Testis (tissue), 2 donors: ENCODE measurements at regions not wholly inside any gene's neighbourhood (a gene's known extent, or its start where the extent isn't known, plus 50 kb on each side); places are given as distances from the start of the nearest gene placed in this dataset.

Experiments used
- POLR2A ChIP-seq: fragments of 450-650 bp; IDR thresholded peaks from one replicate; pipeline ENCODE4 v1.6.1; 2017; ENCODE audit warnings: antibody characterized with exemption, mild to moderate bottlenecking, moderate library complexity
- TF ChIP-seq, protein P1 (sequence below), 3 experiments: fragments of 450-650 bp in 2 of 3; fragments of 200-600 bp in 1 of 3; sonication (generic) in 1 of 3; IDR thresholded peaks; one replicate each; pipeline ENCODE4 v1.5.1; 2016 to 2019; ENCODE audit warnings: antibody characterized with exemption in 3 of 3, mild to moderate bottlenecking in 2 of 3, moderate library complexity in 1 of 3

DNA sequence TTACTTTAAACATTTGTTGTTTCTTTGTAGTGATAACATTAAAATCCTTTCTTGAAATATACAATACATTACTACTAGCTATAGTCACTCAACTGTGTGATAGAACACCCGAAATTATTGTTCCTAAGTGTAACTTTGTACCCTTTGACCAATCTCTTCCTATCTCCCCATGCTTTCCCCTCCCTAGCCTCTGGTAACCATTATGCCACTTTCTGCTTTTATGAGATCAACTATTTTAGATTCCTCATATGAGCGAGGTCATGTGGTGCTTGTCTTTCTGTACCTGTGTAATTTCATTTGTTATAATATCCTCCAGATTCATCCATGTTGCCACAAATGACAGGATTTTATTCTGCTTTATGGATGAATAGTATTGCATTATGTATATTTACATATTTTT, 629.0 kb downstream of the USP25 start:
- TF ChIP-seq, protein P1, sequence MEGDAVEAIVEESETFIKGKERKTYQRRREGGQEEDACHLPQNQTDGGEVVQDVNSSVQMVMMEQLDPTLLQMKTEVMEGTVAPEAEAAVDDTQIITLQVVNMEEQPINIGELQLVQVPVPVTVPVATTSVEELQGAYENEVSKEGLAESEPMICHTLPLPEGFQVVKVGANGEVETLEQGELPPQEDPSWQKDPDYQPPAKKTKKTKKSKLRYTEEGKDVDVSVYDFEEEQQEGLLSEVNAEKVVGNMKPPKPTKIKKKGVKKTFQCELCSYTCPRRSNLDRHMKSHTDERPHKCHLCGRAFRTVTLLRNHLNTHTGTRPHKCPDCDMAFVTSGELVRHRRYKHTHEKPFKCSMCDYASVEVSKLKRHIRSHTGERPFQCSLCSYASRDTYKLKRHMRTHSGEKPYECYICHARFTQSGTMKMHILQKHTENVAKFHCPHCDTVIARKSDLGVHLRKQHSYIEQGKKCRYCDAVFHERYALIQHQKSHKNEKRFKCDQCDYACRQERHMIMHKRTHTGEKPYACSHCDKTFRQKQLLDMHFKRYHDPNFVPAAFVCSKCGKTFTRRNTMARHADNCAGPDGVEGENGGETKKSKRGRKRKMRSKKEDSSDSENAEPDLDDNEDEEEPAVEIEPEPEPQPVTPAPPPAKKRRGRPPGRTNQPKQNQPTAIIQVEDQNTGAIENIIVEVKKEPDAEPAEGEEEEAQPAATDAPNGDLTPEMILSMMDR (IDR thresholded peaks at IDR 0.05) = no peak
- no peak for TF ChIP-seq POLR2A
